Smooth muscle cell (in vitro differentiated cells): ENCODE measurements at regions not wholly inside any gene's neighbourhood (a gene's known extent, or its start where the extent isn't known, plus 50 kb on each side); places are given as distances from the start of the nearest gene placed in this dataset.

Experiments
- DNase-seq: peaks from one replicate; lab custom pipeline; 2025; ENCODE audit not compliant: unreplicated experiment; lab: John Stamatoyannopoulos, UW
- H2AFZ ChIP-seq: fragments of 200-600 bp; sonication (generic); 2 replicates; pipeline ENCODE4 v1.6.0; 2016; ENCODE audit warnings: antibody characterized with exemption, low read depth, mild to moderate bottlenecking
- H3F3A ChIP-seq: fragments of 200-600 bp; sonication (generic); 2 replicates; pipeline ENCODE4 v1.6.0; 2017; ENCODE audit warnings: antibody characterized with exemption, low read depth
- H3K27ac ChIP-seq: fragments of 200-600 bp; sonication (generic); 2 replicates; pipeline ENCODE4 v1.5.1; 2016; ENCODE audit warnings: low read depth, mild to moderate bottlenecking
- H3K27me3 ChIP-seq: fragments of 200-600 bp; sonication (generic); 2 replicates; pipeline ENCODE4 v1.6.1; 2016; ENCODE audit warnings: low read depth, mild to moderate bottlenecking
- H3K36me3 ChIP-seq: fragments of 200-600 bp; sonication (generic); 2 replicates; pipeline ENCODE4 v1.5.1; 2016; ENCODE audit warnings: low read depth
- H3K4me1 ChIP-seq: fragments of 200-600 bp; sonication (generic); 2 replicates; pipeline ENCODE4 v1.5.1; 2016; ENCODE audit warnings: low read depth
- H3K4me2 ChIP-seq: fragments of 200-600 bp; sonication (generic); 2 replicates; pipeline ENCODE4 v1.6.0; 2016; ENCODE audit warnings: mild to moderate bottlenecking
- H3K4me3 ChIP-seq: fragments of 200-600 bp; sonication (generic); 2 replicates; pipeline ENCODE4 v1.5.1; 2016; ENCODE audit warnings: mild to moderate bottlenecking
- H3K79me2 ChIP-seq: fragments of 200-600 bp; sonication (generic); 2 replicates; pipeline ENCODE4 v1.6.0; 2016; ENCODE audit warnings: low read depth, mild to moderate bottlenecking
- H3K9ac ChIP-seq: fragments of 200-600 bp; sonication (generic); 2 replicates; pipeline ENCODE4 v1.6.0; 2016; ENCODE audit warnings: low read depth
- H3K9me3 ChIP-seq: fragments of 200-600 bp; sonication (generic); replicated peaks from 2 replicates; pipeline ENCODE4 v1.5.1; 2016; ENCODE audit warnings: low read depth
- H4K20me1 ChIP-seq: fragments of 200-600 bp; sonication (generic); 2 replicates; pipeline ENCODE4 v1.6.0; 2016; ENCODE audit warnings: low read depth
- CTCF ChIP-seq: fragments of 200-600 bp; sonication (generic); IDR thresholded peaks from 2 replicates; pipeline ENCODE4 v1.5.1; 2017; ENCODE audit warnings: borderline replicate concordance, mild to moderate bottlenecking, antibody characterized with exemption; ENCODE audit not compliant: insufficient read depth, poor library complexity, severe bottlenecking
- WGBS: methylation state at CpG from one replicate; pipeline ENCODE4 v1.1.7; 2016; ENCODE audit warnings: low lambda C conversion rate; 5-methylcytosine and 5-hydroxymethylcytosine counted together

GRCh38 chr4:52263607-52264006 is 212.5 kb downstream of the SPATA18 start:
- Histone ChIP-seq H2AFZ (no peak overlapping the region), H3K4me2 (no peak overlapping the region), H3F3A (no peaks in the 10 kb centered on the region), H3K4me3 (no peak overlapping the region), H3K36me3 (no peaks in the 10 kb centered on the region), H3K27ac (no peak overlapping the region), H4K20me1 (no peaks in the 10 kb centered on the region), H3K9ac (no peak overlapping the region), H3K79me2 (no peaks in the 10 kb centered on the region), H3K27me3 (no peaks in the 10 kb centered on the region), H3K9me3 (no peaks in the 10 kb centered on the region), H3K4me1 (no peaks in the 10 kb centered on the region)
- DNase-seq, result no peak
- TF ChIP-seq CTCF, result no peak

GRCh38 chr4:52265781-52266525 is 214.8 kb downstream of the SPATA18 start:
- Histone ChIP-seq H3K9ac (no peak overlapping the region), H3K27ac (no peak overlapping the region), H3K4me1 (no peaks in the 10 kb centered on the region), H3K4me3 (no peak overlapping the region), H3K79me2 (no peaks in the 10 kb centered on the region), H3K9me3 (no peaks in the 10 kb centered on the region), H2AFZ (no peak overlapping the region), H4K20me1 (no peaks in the 10 kb centered on the region), H3K4me2 (no peak overlapping the region), H3K36me3 (no peaks in the 10 kb centered on the region), H3F3A (no peaks in the 10 kb centered on the region), H3K27me3 (no peaks in the 10 kb centered on the region)
- no peak for TF ChIP-seq CTCF
- no peak for DNase-seq
- WGBS, result 89% methylated on average over 6 of the region's 6 CpGs

GRCh38 chr4:52266537-52267137 is 215.5 kb downstream of the SPATA18 start:
- no peak overlapping the region for H3K4me2 ChIP-seq
- no peaks in the 10 kb centered on the region for H4K20me1 ChIP-seq
- H3F3A ChIP-seq, result no peaks in the 10 kb centered on the region
- no peaks in the 10 kb centered on the region for H3K79me2 ChIP-seq
- H2AFZ ChIP-seq, result no peak overlapping the region
- H3K9ac ChIP-seq, result no peak overlapping the region
- no peaks in the 10 kb centered on the region for H3K9me3 ChIP-seq
- TF ChIP-seq CTCF, result no peak
- no peak overlapping the region for H3K27ac ChIP-seq
- H3K36me3 ChIP-seq, result no peaks in the 10 kb centered on the region
- DNase-seq, result no peak
- no peaks in the 10 kb centered on the region for H3K27me3 ChIP-seq
- no peaks in the 10 kb centered on the region for H3K4me1 ChIP-seq
- no peak overlapping the region for H3K4me3 ChIP-seq

- Histone ChIP-seq H3K36me3 (no peaks in the 10 kb centered on the region), H3K4me3 (no peak overlapping the region), H3K4me2 (no peak overlapping the region), H3K27me3 (no peaks in the 10 kb centered on the region), H3K79me2 (no peaks in the 10 kb centered on the region), H3K9me3 (no peaks in the 10 kb centered on the region), H3K4me1 (no peaks in the 10 kb centered on the region), H4K20me1 (no peaks in the 10 kb centered on the region), H2AFZ (no peak overlapping the region), H3F3A (no peaks in the 10 kb centered on the region), H3K27ac (no peak overlapping the region), H3K9ac (no peak overlapping the region)
- TF ChIP-seq CTCF, result no peak
- no peak for DNase-seq
These were observed 218.7 kb downstream of the SPATA18 start for GRCh38 chr4:52269761-52270160.
